HT-29 (cell line): ENCODE measurements at regions not wholly inside any gene's neighbourhood (a gene's known extent, or its start where the extent isn't known, plus 50 kb on each side); places are given as distances from the start of the nearest gene placed in this dataset.

Source experiments
- DNase-seq: peaks from one replicate; pipeline ENCODE4 v3.0.0-alpha.2; 2015; ENCODE audit warnings: low spot score

GRCh38 chr7:45998506-45998905 lies 77.4 kb upstream of the IGFBP3 start:
- DNase-seq: no peak

GRCh38 chr7:45993621-45994020 lies 72.5 kb upstream of the IGFBP3 start:
- DNase-seq: no peak

DNA sequence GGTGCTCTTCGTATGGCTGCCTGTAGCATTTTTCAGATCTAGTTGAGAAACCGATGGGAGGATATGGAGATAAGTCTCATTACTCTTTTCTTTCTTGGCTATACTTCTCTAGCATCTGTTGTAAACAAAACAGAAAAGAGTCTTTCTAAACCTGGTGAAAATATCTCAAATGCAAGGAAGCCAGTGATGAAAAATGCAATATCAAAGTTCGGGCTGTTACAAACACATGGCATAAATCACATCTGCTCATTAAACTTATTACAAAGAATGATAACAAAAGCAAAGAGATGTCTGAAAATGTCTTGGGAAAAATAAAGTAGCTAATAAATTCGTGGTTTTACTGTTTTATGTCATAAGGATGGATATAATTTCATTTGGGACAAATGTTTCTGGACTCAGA lies 71.8 kb upstream of the IGFBP3 start:
- no peak for DNase-seq

GRCh38 chr7:45990276-45990675 lies 69.2 kb upstream of the IGFBP3 start:
- DNase-seq: no peak

DNA sequence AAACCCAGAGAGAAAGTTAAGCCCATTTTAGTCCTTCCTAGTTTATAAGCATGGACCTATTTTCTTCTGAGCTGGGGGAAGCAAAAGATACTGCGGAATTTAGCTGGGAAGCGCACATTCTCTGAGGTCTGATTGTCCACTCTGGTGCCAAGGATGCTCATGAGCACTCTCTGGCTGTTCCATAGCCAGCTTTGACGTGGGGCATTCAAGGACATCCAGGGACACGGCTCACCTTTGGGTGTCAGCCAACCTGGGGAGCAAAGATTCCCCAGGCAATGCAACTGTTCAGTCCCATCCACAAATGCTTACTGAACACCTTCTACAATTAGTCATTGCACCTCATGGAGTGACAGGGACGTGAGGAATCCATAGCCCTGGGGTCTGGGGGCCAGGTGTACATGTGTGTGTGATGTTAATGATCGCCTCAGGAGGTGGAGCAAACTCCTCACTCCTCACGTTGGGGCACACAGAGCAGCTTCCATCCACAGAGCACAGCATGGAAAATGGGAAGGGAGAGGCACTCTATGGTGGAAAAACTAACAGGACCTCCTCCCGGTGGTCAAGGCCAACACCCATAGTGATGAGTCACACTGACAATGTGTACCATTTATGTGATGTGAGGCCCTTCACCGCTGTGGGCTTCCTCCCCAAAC lies 67.5 kb upstream of the IGFBP3 start:
- DNase-seq: no peak

DNA sequence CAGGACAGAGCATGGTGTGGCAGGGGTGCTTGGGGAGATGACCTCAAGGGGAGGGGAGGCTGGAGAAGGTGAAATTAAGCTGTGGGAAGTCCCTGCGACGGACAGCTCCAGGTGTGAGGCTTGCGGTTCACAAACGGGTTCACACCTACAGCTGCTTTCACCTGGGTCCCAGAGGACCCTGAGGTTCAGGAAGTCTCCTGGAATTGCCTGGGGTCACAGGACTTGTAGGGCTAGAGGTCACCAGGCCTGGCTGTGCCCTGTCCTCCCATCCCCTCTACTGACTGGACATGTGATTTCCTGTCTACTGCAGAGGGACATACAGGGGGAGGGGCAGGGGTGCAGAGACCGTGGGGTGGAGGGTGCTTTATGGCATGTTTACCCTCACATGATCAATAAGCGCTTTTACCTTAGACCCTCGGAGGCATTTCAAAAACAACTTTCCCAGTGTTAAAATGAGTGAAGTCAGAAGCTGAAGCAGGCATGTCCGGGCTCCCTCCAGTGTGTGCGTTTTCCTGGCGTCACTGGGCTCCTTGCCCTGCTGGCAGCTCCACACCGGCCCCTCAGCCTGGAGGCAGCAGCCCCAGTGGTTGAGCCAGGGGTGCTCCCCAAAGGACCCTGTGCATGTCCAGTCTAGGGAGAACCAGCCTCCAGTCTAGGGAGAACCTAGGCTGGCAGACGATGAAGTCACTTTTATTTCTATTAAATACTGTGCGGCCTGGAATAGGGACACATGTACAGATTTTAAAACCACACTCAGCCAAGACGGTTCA lies 66.6 kb upstream of the IGFBP3 start:
- DNase-seq: no peak

- DNase-seq: no peak
These were observed 65.6 kb upstream of the IGFBP3 start for GRCh38 chr7:45986355-45987298.

- peak; percentile 57 for DNase-seq
These were observed 64.8 kb upstream of the IGFBP3 start for GRCh38 chr7:45985902-45986301.

DNA sequence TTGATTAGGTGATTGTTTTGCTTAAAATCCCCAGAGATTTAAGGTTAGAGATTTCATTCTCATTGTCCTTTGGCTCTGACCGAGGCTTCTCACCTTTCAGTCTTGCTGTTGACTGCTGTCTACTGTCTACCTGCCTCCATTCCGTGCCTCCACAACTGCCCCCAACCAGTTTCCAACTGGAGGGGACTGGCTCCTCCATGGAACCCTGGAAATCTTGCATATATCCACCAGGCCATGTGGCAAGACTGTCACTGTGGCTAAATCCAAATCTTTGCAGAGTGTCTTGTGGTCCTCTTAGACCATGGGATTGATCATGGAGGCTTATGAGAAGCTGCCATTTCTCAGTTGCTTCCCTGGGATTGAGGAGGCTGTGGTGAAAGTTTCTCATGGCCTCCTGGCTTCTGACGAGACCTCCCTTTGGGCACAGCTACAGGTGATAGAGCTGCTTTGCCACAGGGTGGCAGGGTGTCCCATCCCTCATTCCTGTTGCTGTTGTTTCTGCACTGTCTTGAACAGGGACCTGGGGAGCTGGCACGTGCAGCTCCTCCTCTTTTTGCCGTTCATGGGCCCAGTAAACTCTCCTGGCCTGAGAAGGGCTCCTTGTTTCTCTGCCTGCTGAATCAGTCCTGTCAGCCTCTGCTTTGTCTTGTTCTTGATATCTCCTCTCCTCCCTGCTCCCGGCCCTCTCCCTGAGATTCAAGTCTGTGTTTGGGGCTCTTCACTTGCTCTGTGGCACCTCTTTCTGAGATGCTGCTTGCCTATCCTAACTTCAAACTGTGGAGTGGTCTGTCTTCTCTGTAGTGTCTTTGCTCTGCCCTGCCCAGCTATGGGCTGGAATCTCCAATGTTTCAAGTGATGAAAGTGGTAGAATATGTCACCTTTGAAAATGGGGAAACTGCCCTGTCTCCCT lies 63.6 kb upstream of the IGFBP3 start:
- DNase-seq: peak; percentile 68

- no peak for DNase-seq
These were observed 62.7 kb upstream of the IGFBP3 start for GRCh38 chr7:45983720-45984255.

DNA sequence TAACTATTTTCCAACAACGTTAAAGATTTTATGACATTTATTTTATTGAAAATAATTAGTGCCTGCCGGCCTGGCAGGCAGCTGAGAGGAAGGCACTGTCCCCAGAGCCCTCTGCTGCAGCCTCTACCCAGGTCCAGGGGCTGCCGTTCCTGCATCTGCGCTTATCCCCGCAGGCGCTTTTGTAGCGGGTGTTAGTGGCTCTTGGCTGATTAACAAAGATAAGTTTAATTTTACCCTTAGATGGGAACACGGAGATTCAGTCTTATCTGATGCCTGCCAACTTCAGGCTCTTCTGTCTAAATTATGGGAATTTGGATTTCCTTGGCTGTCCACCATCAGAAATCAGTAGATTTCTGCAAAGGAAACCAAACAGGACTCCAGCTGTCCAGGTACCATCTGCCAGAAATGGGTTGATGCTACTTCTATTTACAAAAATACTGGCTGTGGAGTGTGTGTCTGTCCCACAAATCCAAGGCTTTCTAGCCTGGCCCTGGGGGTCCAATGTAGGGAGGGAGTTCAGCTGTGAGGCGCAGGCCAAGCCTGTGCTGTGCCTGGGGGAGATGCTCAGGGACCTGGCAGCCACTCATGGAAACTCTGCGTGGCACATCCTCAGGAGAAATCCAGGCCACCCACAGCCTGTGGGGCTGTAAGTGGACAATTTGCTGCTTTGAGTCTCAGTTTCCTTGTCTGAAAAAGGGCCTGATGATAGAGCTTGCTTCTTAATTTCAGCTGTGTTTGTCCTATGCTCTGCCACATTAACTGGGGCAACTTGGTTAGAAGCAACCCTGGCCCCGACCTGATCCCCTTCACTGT lies 62.0 kb upstream of the IGFBP3 start:
- no peak for DNase-seq

- no peak for DNase-seq
These were observed 61.1 kb upstream of the IGFBP3 start for GRCh38 chr7:45982132-45982531.

DNA sequence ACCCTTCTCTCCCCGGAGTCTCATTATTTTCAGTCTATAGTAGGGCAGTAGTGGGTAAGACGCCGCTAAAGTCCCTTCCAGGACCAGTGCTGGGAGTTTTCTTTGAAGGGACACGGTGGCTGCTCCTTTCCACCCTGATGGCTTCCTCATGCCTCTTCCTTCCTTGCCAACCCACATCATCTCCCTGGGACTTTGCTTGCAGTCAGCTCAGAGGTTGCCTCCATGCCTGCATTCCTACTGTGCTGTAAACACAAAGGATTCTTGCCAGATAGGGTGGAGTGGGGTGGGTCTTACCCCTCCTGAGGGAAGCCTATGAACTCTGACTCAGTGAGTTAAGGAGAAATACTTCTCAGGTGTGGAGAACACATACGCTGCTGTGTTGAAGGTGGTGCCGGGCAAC lies 59.9 kb upstream of the IGFBP3 start:
- peak; percentile 87 for DNase-seq

DNA sequence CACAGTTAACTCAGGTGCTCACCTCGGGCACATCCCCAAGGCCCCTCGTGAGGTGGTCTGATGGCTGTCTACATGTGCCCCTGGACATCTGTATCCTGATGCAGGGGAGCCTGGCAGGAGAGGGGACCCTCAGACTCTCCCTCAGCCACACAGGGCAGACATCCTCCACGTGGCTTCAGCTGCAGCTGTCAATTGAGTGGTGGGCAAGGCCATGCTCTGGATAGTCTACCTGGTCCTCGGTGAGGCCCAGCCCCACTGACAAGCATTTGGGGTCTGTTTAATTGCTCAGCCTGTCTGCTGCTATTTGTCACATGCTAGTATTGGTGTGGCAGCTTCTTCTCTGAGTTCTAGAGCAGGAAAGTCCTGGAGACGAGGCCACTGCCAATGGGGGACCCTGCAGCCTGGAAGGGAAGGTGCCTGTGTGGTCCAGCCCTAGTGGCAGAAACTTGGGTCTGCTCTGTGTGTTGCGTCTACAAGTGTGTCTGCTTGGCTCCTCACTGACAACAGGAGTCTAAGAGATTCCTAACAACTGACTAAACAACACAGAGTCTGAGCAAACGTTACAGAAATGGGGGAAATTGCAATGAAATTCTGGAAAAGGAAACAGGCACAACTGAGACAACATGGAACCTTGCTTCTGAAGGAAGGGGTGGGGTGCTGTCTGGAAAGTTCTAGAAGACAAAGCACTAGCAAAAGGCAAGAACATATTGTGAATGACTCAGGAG lies 59.3 kb upstream of the IGFBP3 start:
- DNase-seq: no peak

- peak; percentile 64 for DNase-seq
These were observed 58.5 kb upstream of the IGFBP3 start for GRCh38 chr7:45979275-45980180.

DNA sequence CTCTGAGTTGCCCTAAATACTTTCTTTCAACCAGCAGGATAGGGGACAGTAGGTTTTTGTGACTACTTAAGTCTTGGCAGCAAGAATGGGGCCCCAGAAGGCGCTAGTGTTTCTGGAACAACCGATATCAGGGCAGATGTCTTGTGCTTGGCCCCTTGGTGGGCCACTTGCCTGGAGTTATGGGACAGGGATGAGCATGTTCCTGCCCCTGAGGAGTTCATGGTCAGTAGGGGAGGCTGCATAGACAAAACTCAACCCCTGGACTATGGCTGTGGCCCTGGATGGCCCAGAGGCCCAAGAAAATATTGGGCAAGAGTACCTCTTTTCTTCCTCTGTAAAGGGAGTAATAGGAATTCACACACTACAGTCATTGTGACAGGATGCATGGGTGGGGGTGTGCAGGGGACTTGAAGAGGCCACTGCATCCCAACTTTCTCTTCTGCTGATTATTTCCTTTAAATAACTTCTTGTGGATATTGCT lies 57.7 kb upstream of the IGFBP3 start:
- DNase-seq: no peak

GRCh38 chr7:45978010-45978681 lies 57.1 kb upstream of the IGFBP3 start:
- DNase-seq: peak; percentile 97
